ENCODE measurements at regions not wholly inside any gene's neighbourhood (a gene's known extent, or its start where the extent isn't known, plus 50 kb on each side); places are given as distances from the start of the nearest gene placed in this dataset.
A peak's percentile ranks its signal among the peaks of the same experiment; 100 is the strongest.
"Not testable (repeated sequence)": the region's sequence is repeated elsewhere in the genome, so short reads cannot be mapped to it uniquely, and the experiment has no call there.

GRCh38 chr9:6103911-6104310 lies 88.5 kb upstream of the RANBP6 start:
- not testable (repeated sequence) for DNase-seq

DNA sequence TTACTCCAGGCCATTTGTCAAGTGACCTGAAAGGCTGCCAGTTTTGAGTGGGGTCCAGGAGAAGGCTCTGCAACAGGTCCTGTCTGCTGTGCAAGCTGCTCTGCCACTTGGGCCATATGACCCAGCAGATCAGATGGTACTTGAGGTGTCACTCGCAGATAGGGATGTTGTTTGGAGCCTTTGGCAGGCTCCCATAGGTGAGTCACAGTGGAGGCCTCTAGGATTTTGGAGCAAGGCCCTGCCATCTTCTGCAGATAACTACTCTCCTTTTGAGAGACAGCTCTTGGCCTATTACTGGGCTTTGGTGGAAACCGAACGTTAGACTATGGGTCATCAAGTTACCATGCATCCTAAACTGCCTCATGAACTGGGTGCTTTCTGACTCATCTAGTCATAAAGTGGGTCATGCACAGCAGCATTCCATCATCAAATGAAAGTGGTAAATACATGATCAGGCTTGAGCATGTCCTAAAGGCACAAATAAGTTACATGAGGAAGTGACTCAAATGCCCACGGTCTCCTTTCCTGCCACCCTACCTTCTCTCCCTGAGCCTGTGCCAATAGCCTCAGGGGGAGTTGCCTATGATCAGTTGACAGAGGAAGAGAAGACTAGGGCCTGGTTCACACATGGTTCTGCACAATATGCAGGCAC lies 87.0 kb upstream of the RANBP6 start:
- not testable (repeated sequence) for DNase-seq

DNA sequence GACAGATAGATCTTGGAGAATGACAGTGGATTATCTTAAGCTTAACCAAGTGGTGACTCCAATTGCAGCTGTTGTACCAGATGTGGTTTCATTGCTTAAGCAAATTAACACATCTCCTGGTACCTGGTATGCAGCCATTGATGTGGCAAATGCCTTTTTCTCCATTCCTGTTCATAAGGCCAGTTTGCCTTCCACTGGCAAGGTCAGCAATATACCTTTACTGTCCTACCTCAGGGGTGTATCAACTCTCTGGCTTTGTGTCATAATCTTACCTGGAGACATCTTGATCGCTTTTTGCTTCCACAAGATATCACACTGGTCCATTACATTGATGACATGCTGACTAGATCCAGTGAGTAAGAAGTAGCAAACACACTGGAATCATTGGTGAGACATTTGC lies 86.3 kb upstream of the RANBP6 start:
- not testable (repeated sequence) for DNase-seq

- not testable (repeated sequence) for DNase-seq
These were observed 83.9 kb upstream of the RANBP6 start for GRCh38 chr9:6099346-6099745.

DNA sequence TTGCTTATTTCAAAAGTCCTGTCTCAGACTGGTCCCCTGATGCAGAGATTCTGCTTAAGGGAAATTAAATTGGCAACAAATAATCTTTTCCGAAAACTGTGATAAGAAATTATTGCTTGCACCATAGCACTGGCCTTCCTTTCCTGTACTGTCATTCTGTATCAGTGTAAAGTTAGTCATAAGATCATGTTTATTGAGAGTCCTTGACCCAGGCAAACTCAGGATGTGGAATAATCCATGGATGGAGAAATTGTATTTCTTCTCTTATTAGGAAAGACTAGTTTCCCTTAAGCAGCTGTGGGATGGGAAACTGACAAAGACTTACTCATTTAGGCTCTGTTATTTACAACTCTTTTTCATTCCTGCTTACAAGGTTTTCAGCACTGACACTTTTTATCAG lies 83.0 kb upstream of the RANBP6 start:
- no peak for DNase-seq

DNA sequence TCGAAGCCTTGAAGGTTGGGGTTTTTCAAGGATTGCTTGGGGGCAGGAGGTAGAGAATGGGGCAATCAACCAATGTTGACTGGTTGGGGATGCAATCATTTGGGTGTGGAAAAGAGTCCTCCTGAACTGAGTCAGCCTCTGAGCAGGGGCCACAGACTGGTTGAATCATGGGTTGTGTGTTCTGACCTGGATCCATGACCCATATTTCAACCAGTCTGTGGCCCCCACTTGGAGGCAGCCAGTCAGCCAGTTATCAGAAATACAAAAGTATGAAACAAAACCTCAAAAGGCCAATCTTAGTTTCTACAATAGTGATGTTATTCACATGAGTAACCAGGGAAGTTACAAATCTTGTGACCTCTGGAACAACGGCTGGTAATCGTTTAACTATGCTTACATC lies 81.4 kb upstream of the RANBP6 start:
- no peak for DNase-seq

GRCh38 chr9:6090277-6091210 lies 75.1 kb upstream of the RANBP6 start:
- no peak for DNase-seq

GRCh38 chr9:6089300-6089699 lies 73.9 kb upstream of the RANBP6 start:
- DNase-seq = no peak

- no peak for DNase-seq
These were observed 70.7 kb upstream of the RANBP6 start for GRCh38 chr9:6086006-6086655.

DNA sequence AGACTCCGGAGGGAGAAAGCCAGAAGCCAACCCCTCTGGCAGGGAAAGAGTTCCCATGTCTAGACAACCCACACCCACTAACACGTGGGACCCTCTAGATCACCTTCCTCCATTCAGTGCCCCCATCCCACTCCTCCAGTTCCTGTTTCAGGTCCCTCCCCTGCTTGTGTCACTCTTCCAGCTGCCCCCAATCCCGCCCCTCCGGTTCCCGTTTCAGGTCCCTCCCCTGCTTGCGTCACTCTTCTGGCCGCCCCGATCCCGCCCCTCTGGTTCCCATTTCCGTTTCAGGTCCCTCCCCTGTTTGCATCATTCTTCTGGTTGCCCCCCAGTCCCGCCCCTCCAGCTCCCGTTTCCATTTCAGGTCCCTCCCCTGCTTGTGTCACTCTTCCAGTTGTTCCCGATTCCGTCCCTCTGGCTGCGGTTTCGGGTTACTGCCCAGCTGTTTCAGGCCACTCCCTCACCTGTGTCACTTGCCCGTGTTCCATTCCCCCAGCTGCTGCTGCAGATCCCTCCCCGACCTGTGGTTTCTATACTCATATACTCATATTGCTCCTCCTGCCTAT lies 64.8 kb upstream of the RANBP6 start:
- peak; percentile 49 for DNase-seq

- DNase-seq = no peak
These were observed 64.0 kb upstream of the RANBP6 start for GRCh38 chr9:6079386-6079785.

DNA sequence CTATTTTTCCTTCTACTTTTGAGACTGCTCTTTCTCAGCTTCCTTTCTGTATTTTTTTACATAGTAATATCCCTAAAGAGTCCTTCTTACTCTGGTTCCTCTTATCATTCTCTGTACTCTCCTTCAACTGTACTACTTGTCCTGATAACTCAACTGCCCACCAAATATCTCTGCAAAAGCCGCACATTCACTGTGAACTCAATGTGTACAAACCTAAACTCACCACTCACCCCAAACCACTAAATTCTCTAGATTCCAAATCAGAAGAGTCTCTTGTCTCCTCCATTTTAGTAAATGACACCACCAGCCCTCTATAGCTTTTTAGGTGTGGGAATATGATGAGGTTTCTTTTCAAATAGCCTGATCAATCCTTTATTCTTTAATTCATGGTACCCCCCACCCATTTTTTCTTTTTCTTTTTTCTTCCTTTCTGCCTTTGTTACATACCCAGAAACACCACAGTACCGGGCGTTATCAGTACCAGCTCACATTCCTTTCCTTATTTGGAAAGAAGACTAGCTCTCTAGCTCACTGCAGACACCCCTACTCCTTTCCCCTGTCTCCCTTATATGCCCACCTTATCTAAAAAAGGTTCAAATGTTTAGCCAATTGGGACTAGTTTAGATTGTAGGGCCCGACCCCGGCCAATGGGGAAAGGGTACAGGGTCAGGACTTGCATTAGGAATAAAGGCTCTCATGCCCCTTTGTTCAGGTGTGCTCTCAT lies 63.1 kb upstream of the RANBP6 start:
- DNase-seq = no peak

DNA sequence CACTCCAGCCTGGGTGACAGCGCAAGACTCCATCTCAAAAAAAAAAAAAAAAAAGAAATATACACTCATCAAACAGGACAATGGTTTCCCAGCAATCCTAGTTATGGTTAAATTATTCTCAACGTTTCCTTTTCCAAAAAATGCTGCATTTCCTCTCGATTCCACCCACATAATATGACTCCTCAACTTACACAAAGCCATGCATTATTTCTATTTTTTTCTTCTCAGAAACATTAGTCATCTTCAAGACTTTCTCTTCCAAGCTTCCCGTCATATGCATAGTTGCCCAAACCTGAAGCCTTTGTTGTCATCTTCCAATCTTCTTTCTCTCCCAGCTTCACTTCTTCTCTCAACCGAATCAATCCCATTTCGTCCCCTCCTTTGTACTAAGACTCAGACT lies 61.4 kb upstream of the RANBP6 start:
- no peak for DNase-seq

GRCh38 chr9:6073731-6074130 lies 58.3 kb upstream of the RANBP6 start:
- DNase-seq = no peak

DNA sequence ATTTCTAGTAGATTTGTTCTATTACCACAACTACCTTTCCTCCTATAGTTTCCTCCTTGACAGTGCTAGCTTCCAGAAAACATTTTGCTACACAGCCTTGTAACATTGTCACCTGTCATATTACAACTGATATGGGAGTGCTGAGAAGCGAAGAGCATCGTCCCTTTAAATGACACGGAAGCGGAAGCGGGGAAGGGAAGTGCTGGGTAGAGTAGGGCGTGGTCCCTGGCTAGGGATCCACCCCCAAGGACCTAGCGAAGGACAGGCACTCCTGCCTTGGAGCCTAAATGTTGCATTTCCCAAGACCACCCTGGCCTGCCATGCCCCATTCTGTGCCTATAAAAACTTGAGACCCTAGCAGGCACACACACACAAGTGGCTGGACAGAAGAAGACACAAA lies 57.4 kb upstream of the RANBP6 start:
- DNase-seq = no peak

DNA sequence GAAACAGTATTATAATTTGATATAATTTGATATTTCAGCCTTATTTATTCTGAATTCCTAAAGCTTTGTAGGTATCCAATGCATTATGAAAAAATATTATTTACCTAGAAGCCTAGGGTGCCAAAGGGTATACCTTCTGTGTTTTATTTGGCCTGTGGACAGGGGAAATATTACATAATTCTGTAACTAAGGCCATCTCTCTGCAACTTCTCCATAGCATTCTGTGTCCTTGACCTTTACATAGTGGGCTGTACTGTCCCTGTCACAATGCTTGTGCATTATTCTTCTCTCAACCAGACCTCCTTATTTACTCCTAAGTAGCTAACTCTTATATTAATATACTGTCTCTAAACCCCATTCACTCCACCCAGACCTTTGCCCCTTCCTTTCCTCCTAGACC lies 57.0 kb upstream of the RANBP6 start:
- no peak for DNase-seq

- no peak for DNase-seq
These were observed 53.6 kb upstream of the RANBP6 start for GRCh38 chr9:6068983-6069382.

GRCh38 chr9:6067426-6067825 lies 52.0 kb upstream of the RANBP6 start:
- no peak for DNase-seq
